Transverse colon (tissue), 4 donors: ENCODE measurements at regions not wholly inside any gene's neighbourhood (a gene's known extent, or its start where the extent isn't known, plus 50 kb on each side); places are given as distances from the start of the nearest gene placed in this dataset.

Source experiments
- DNase-seq: peaks from one replicate; pipeline ENCODE4 v3.0.0-alpha.2; 2019
- H3K27ac ChIP-seq, 4 donors: fragments of 200-600 bp; sonication (generic); 2 replicates each; pipeline ENCODE4 v1.5.1; 2016 to 2018; ENCODE audit warnings: inconsistent platforms in 4 of 4
- H3K27me3 ChIP-seq: fragments of 200-600 bp; sonication (generic); 2 replicates; pipeline ENCODE4 v1.5.1; 2017; ENCODE audit warnings: inconsistent platforms
- H3K36me3 ChIP-seq, 4 donors: fragments of 200-600 bp; sonication (generic); 2 replicates each; pipeline ENCODE4 v1.5.1; 2017 to 2019; ENCODE audit warnings: inconsistent platforms in 4 of 4
- H3K4me1 ChIP-seq, 4 donors: fragments of 200-600 bp; sonication (generic); 2 replicates each; pipeline ENCODE4 v1.5.1; 2017 to 2020; ENCODE audit warnings: inconsistent platforms in 4 of 4
- H3K4me3 ChIP-seq, 4 donors: fragments of 200-600 bp; sonication (generic); 1 replicate in 1 of 4; 2 replicates in 3 of 4; pipeline versions ENCODE4 v1.5.1 to v1.6.1; 2017 to 2019; ENCODE audit warnings: inconsistent platforms in 4 of 4
- H3K9me3 ChIP-seq, 2 donors: fragments of 200-600 bp; sonication (generic); 2 replicates each; pipeline ENCODE4 v1.5.1; 2017 to 2019; ENCODE audit warnings: inconsistent platforms in 2 of 2
- EP300 ChIP-seq: sonication (generic); formaldehyde crosslinking; IDR thresholded peaks from one replicate; pipeline ENCODE4 v1.6.1; 2017; ENCODE audit warnings: antibody characterized with exemption, low read depth
- POLR2A ChIP-seq: fragments of 450-650 bp; IDR thresholded peaks from one replicate; pipeline ENCODE4 v1.6.1; 2016; ENCODE audit warnings: antibody characterized with exemption, mild to moderate bottlenecking, moderate library complexity
- POLR2AphosphoS5 ChIP-seq, 3 donors: sonication (generic); formaldehyde crosslinking; IDR thresholded peaks; one replicate each; pipeline ENCODE4 v1.6.1; 2016; ENCODE audit warnings: antibody characterized with exemption in 3 of 3
- WGBS, 2 donors: methylation state at CpG; one replicate each; pipeline ENCODE4 v1.1.5; 2018; ENCODE audit warnings: low coverage in 1 of 2; 5-methylcytosine and 5-hydroxymethylcytosine counted together
- in situ Hi-C, 4 donors: fragments of 200-750 bp; cut with MboI; loops; one replicate each; pipeline versions ENCODE4 v1.15.0 to v1.15.1; 2017; ENCODE audit warnings: low sequenced_read_pairs in 3 of 4, low pct_ligation_motif_present in 1 of 4, low pct_unique_long_range_greater_than_20kb in 1 of 4
- intact Hi-C: fragments of 100-400 bp; cut with DNase I; formaldehyde crosslinking; loops from one replicate; pipeline ENCODE4 v1.15.1; 2023; ENCODE audit warnings: low total_unique reads
- TF ChIP-seq, protein P1 (sequence below), 5 experiments: fragments of 200-600 bp in 3 of 5; fragments of 450-650 bp in 2 of 5; sonication (generic) in 3 of 5; IDR thresholded peaks; 1 replicate in 2 of 5; 2 replicates in 3 of 5; pipeline ENCODE4 v1.5.1; 2016 to 2017; ENCODE audit warnings: antibody characterized with exemption in 5 of 5, inconsistent platforms in 3 of 5, mild to moderate bottlenecking in 2 of 5, moderate library complexity in 1 of 5

DNA sequence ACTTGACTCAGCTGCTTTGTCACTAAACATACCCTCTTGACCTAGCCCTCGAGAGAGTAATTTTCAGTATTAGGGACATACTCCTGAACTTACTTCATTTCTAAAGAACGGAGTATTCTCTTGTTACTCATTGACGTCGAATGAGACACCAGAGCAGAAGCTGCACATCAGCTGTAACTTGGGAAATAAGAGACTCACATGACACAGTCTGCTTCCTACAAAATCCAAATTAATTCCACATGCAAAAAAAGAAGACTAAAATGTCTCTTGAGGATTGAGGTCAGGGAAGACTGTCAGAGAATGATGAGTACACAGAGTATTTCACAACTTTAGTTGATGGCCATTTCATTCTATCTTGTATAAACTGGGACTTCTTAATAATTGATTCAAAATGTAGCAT is 114.7 kb upstream of the EGFR start:
- H3K4me3 ChIP-seq = no peak overlapping the region
- no peaks in the 10 kb centered on the region for H3K27me3 ChIP-seq
- no peak for DNase-seq
- no peak overlapping the region for H3K27ac ChIP-seq
- H3K36me3 ChIP-seq = no peaks in the 10 kb centered on the region
- no peaks in the 10 kb centered on the region for H3K4me1 ChIP-seq
- TF ChIP-seq EP300 (no peak), POLR2A (no peak), POLR2AphosphoS5 (IDR thresholded peaks at IDR 0.05) (no peak)
- TF ChIP-seq, protein P1, sequence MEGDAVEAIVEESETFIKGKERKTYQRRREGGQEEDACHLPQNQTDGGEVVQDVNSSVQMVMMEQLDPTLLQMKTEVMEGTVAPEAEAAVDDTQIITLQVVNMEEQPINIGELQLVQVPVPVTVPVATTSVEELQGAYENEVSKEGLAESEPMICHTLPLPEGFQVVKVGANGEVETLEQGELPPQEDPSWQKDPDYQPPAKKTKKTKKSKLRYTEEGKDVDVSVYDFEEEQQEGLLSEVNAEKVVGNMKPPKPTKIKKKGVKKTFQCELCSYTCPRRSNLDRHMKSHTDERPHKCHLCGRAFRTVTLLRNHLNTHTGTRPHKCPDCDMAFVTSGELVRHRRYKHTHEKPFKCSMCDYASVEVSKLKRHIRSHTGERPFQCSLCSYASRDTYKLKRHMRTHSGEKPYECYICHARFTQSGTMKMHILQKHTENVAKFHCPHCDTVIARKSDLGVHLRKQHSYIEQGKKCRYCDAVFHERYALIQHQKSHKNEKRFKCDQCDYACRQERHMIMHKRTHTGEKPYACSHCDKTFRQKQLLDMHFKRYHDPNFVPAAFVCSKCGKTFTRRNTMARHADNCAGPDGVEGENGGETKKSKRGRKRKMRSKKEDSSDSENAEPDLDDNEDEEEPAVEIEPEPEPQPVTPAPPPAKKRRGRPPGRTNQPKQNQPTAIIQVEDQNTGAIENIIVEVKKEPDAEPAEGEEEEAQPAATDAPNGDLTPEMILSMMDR (IDR thresholded peaks at IDR 0.05) = no peak
- WGBS, 2 donors = 78 to 85% methylated on average over 4 of the region's 4 CpGs
- H3K9me3 ChIP-seq = no peaks in the 10 kb centered on the region
- in situ Hi-C loops (no loop called here), intact Hi-C loops (no loop called here)

GRCh38 chr7:54904986-54905385 is 113.8 kb upstream of the EGFR start:
- 31 to 58% methylated on average over 3 to 7 of the region's 7 CpGs for WGBS, 2 donors
- TF ChIP-seq, protein P1 (IDR thresholded peaks at IDR 0.05) = no peak
- TF ChIP-seq POLR2AphosphoS5 (IDR thresholded peaks at IDR 0.05) (no peak), EP300 (no peak), POLR2A (no peak)
- Histone ChIP-seq H3K36me3 (no peaks in the 10 kb centered on the region), H3K9me3 (peaks cover 0 to 5% of the 10 kb centered on the region in 2 donors), H3K27me3 (no peaks in the 10 kb centered on the region), H3K4me3 (no peak overlapping the region), H3K27ac (no peak overlapping the region), H3K4me1 (no peaks in the 10 kb centered on the region)
- in situ Hi-C loops = no loop called here
- intact Hi-C loops = no loop called here
- no peak for DNase-seq

DNA sequence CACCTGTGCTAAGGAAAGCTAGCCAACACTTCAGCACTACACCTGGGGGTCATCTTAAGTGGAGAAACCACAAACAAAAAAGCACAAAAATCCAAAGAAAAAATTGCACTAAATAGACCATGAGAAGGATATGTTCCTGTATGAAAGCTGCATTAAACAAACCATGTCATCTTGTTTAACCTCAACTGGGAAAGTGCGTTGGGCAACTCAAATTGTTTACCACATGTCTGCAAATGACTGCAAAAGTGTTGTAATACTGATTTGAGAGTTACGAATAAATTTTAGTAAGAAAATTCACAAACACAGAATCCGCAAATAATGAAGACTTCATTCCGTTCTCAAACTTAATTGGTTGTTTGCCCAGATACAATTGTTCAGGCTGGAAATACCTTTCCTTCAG is 111.9 kb upstream of the EGFR start:
- intact Hi-C loops (no loop called here), in situ Hi-C loops (no loop called here)
- Histone ChIP-seq H3K27ac (no peak overlapping the region), H3K36me3 (no peaks in the 10 kb centered on the region), H3K9me3 (peaks cover 0 to 5% of the 10 kb centered on the region in 2 donors), H3K4me1 (no peaks in the 10 kb centered on the region), H3K4me3 (no peak overlapping the region), H3K27me3 (no peaks in the 10 kb centered on the region)
- TF ChIP-seq, protein P1 (IDR thresholded peaks at IDR 0.05) = no peak
- TF ChIP-seq EP300 (no peak), POLR2AphosphoS5 (IDR thresholded peaks at IDR 0.05) (no peak), POLR2A (no peak)
- 90 to 97% methylated on average over 4 of the region's 4 CpGs for WGBS, 2 donors
- DNase-seq = no peak

DNA sequence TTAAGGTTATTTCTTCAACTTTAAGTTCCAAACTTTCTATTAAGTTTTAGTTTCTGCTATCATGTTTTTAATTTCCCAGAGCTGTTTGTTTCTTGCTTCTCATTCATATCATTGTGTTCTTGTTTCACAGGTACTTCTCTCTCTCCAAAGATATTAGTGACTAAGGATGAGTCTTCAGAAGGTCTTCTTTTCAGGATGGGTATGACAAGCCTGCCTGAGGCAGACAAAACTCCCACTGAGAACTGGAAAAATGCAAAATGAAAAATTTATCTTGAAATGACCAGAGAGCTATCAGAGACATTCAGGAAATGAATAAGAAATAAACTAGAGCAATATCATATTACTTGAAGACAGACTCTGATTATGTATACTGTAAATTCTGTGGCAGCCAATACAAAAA is 110.8 kb upstream of the EGFR start:
- in situ Hi-C loops (no loop called here), intact Hi-C loops (no loop called here)
- TF ChIP-seq, protein P1 (IDR thresholded peaks at IDR 0.05) = no peak
- no peak for TF ChIP-seq POLR2A
- Histone ChIP-seq H3K4me1 (no peaks in the 10 kb centered on the region), H3K27ac (no peak overlapping the region), H3K27me3 (no peaks in the 10 kb centered on the region), H3K36me3 (no peaks in the 10 kb centered on the region), H3K9me3 (peaks cover 0 to 5% of the 10 kb centered on the region in 2 donors), H3K4me3 (no peak overlapping the region)
- DNase-seq = no peak
